Endothelial cell of umbilical vein (primary cell): ENCODE measurements at regions not wholly inside any gene's neighbourhood (a gene's known extent, or its start where the extent isn't known, plus 50 kb on each side); places are given as distances from the start of the nearest gene placed in this dataset.

Experiments
- BruUV-seq: library from RNA; stranded (reverse); fragments of 400-500 nt; replicated peaks from 2 replicates; lab custom pipeline; 2021; lab: Mats Ljungman, UMichigan
- CTCF ChIA-PET: fragments of 300-600, 350-600 bp; sonication (Branson Sonifier 250); formaldehyde crosslinking; loops from one replicate; lab custom pipeline; 2021; ENCODE audit warnings: antibody characterized with exemption, inconsistent platforms; lab: Charles Lee
- POLR2A ChIA-PET: fragments of 300-600, 350-600 bp; sonication (Branson Sonifier 250); formaldehyde crosslinking; loops from one replicate; lab custom pipeline; 2021; ENCODE audit warnings: antibody characterized with exemption, inconsistent platforms; lab: Charles Lee
- DNase-seq: peaks from one replicate; pipeline ENCODE4 v3.0.0-alpha.2; 2011; ENCODE audit warnings: low read depth, low spot score
- FAIRE-seq: peaks from 2 replicates; lab custom pipeline; 2011; peaks lifted over from hg19 to GRCh38; lab: Jason Lieb, UNC
- H2AFZ ChIP-seq: 2 replicates; pipeline ENCODE4 v1.6.0; 2012; ENCODE audit warnings: low read depth, low read length, control low read depth, inconsistent platforms
- H3K27ac ChIP-seq: 2 replicates; pipeline ENCODE4 v1.5.1; 2011; ENCODE audit warnings: low read depth, mild to moderate bottlenecking, control low read depth, low read length, moderate library complexity; ENCODE audit not compliant: insufficient read depth
- H3K27me3 ChIP-seq, 2 experiments: 2 replicates each; pipeline versions ENCODE4 v1.6.0 to v1.6.1; 2011; ENCODE audit warnings: low read length in 2 of 2, mixed read lengths in 1 of 2; ENCODE audit not compliant: control insufficient read depth in 2 of 2, insufficient read depth in 2 of 2
- H3K36me3 ChIP-seq, 2 experiments: 2 replicates in 1 of 2; 3 replicates in 1 of 2; pipeline ENCODE4 v1.5.1; 2011; ENCODE audit warnings: low read length in 2 of 2, mild to moderate bottlenecking in 1 of 2, moderate library complexity in 1 of 2; ENCODE audit not compliant: control insufficient read depth in 2 of 2, insufficient read depth in 2 of 2; ENCODE audit errors: extremely low read depth in 1 of 2
- H3K4me1 ChIP-seq: 3 replicates; pipeline ENCODE4 v1.5.1; 2011; ENCODE audit warnings: mild to moderate bottlenecking, low read length; ENCODE audit not compliant: control insufficient read depth, insufficient read depth; ENCODE audit errors: extremely low read depth
- H3K4me2 ChIP-seq: 2 replicates; pipeline ENCODE4 v1.6.1; 2011; ENCODE audit warnings: low read length, control low read depth, mixed read lengths; ENCODE audit not compliant: insufficient read depth
- H3K4me3 ChIP-seq, 3 experiments: fragments of 200-600 bp in 1 of 3; sonication (generic), shearing (Covaris generic) in 1 of 3; replicated peaks in 1 of 3; 2 replicates each; pipeline ENCODE4 v1.5.1; 2011 to 2016; ENCODE audit warnings: control low read depth in 3 of 3, low read length in 3 of 3, mild to moderate bottlenecking in 2 of 3, inconsistent platforms in 1 of 3, low read depth in 1 of 3, moderate library complexity in 1 of 3; ENCODE audit not compliant: insufficient read depth in 1 of 3
- H3K79me2 ChIP-seq: 2 replicates; pipeline ENCODE4 v1.6.0; 2012; ENCODE audit warnings: low read length, inconsistent platforms; ENCODE audit not compliant: control insufficient read depth, insufficient read depth
- H3K9ac ChIP-seq: replicated peaks from 2 replicates; pipeline ENCODE3; 2011; ENCODE audit warnings: low read length, control low read depth; ENCODE audit not compliant: insufficient read depth; ENCODE audit errors: extremely low read depth
- H3K9me1 ChIP-seq: replicated peaks from 3 replicates; pipeline ENCODE4 v1.6.0; 2011; ENCODE audit warnings: mild to moderate bottlenecking, low read length; ENCODE audit not compliant: control insufficient read depth, insufficient read depth; ENCODE audit errors: extremely low read depth
- H3K9me3 ChIP-seq: replicated peaks from 2 replicates; pipeline ENCODE4 v1.5.1; 2012; ENCODE audit warnings: low read length, inconsistent platforms; ENCODE audit not compliant: control insufficient read depth, insufficient read depth
- H4K20me1 ChIP-seq: replicated peaks from 2 replicates; pipeline ENCODE3; 2011; ENCODE audit warnings: mild to moderate bottlenecking, low read length; ENCODE audit not compliant: control insufficient read depth, insufficient read depth; ENCODE audit errors: extremely low read depth
- EZH2 ChIP-seq: IDR thresholded peaks from 2 replicates; pipeline ENCODE4 v1.6.1; 2012; ENCODE audit warnings: borderline replicate concordance, low read depth, mild to moderate bottlenecking, moderate library complexity, low read length, inconsistent platforms; ENCODE audit not compliant: severe bottlenecking
- FOS ChIP-seq: IDR thresholded peaks from 2 replicates; pipeline ENCODE4 v1.6.1; 2011; ENCODE audit warnings: mild to moderate bottlenecking, low read length, moderate library complexity, borderline replicate concordance; ENCODE audit not compliant: insufficient read depth
- GATA2 ChIP-seq: IDR thresholded peaks from 2 replicates; pipeline ENCODE4 v1.7.0; 2011; ENCODE audit warnings: low read depth, mild to moderate bottlenecking, moderate library complexity, mixed read lengths, low read length; ENCODE audit not compliant: insufficient read length, insufficient read depth
- JUN ChIP-seq: IDR thresholded peaks from 2 replicates; pipeline ENCODE4 v1.6.1; 2011; ENCODE audit warnings: borderline replicate concordance, low read depth; ENCODE audit not compliant: insufficient read length, insufficient read depth
- MYC ChIP-seq: IDR thresholded peaks from one replicate; pipeline ENCODE4 v1.6.1; 2011; ENCODE audit warnings: mild to moderate bottlenecking, low read depth, low read length
- POLR2A ChIP-seq: IDR thresholded peaks from 2 replicates; pipeline ENCODE4 v1.6.1; 2012; ENCODE audit warnings: low read depth, mild to moderate bottlenecking, control low read depth, low read length
- POLR2AphosphoS5 ChIP-seq: IDR thresholded peaks from 2 replicates; pipeline ENCODE4 v1.6.1; 2012; ENCODE audit warnings: low read depth, mild to moderate bottlenecking, control low read depth, low read length, moderate library complexity; ENCODE audit not compliant: insufficient read depth
- dilution Hi-C: fragments of 300-500 bp; cut with MboI; formaldehyde crosslinking; loops from one replicate; pipeline ENCODE4 v1.15.0; 2019; ENCODE audit warnings: low sequenced_read_pairs; ENCODE audit not compliant: extremely low pct_ligation_motif_present
- intact Hi-C: fragments of 100-400 bp; cut with micrococcal nuclease; formaldehyde crosslinking; loops from one replicate; pipeline ENCODE4 v1.10.0; 2022
- TF ChIP-seq, protein P1 (sequence below): IDR thresholded peaks from 2 replicates; pipeline ENCODE4 v1.6.1; 2011; ENCODE audit not compliant: insufficient read depth, insufficient read length
- TF ChIP-seq, protein P2 (sequence below), 2 donors: IDR thresholded peaks; 1 replicate in 1 of 2; 2 replicates in 1 of 2; pipeline ENCODE4 v1.5.1; 2011; ENCODE audit warnings: low read length in 2 of 2, mild to moderate bottlenecking in 2 of 2, moderate library complexity in 2 of 2, control low read depth in 1 of 2, inconsistent platforms in 1 of 2, low read depth in 1 of 2; ENCODE audit not compliant: insufficient read depth in 1 of 2; ENCODE audit errors: extremely low read depth in 1 of 2

DNA sequence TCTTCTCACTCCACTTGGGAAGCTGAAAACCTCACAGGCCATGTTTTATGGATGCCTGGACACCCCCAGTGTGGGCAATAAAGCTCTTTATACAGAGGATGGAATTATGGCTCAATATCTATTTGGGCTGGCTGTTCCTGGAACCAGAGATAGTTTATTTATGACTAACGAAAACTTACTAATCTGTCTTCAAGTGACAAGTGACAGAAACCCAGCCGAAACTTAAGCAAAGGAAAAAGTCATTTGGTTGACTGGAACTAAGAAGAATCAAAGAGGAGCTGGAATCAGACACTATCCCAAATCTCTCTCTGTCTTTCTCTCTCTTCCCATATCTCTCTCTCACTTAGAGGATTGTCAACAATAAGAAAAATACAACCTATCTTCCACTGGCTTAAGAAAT is 78.3 kb upstream of the CDK6 start:
- Histone ChIP-seq H3K27me3 (no peaks in the 10 kb centered on the region), H2AFZ (no peak overlapping the region), H3K9me1 (no peaks in the 10 kb centered on the region), H3K79me2 (no peaks in the 10 kb centered on the region), H3K4me1 (no peaks in the 10 kb centered on the region), H4K20me1 (no peaks in the 10 kb centered on the region), H3K9ac (no peak overlapping the region), H3K27ac (no peak overlapping the region), H3K4me3 (no peak overlapping the region), H3K9me3 (no peaks in the 10 kb centered on the region), H3K4me2 (no peak overlapping the region), H3K36me3 (no peaks in the 10 kb centered on the region)
- dilution Hi-C loops (no loop called here), intact Hi-C loops (no loop called here)
- no TSS peak for BruUV-seq
- DNase-seq, result no peak
- TF ChIP-seq POLR2A, result no peak
- TF ChIP-seq, protein P1, sequence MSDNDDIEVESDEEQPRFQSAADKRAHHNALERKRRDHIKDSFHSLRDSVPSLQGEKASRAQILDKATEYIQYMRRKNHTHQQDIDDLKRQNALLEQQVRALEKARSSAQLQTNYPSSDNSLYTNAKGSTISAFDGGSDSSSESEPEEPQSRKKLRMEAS, result no peak
- TF ChIP-seq JUN, result no peak
- no peak for TF ChIP-seq GATA2
- TF ChIP-seq FOS, result no peak
- TF ChIP-seq, protein P2, sequence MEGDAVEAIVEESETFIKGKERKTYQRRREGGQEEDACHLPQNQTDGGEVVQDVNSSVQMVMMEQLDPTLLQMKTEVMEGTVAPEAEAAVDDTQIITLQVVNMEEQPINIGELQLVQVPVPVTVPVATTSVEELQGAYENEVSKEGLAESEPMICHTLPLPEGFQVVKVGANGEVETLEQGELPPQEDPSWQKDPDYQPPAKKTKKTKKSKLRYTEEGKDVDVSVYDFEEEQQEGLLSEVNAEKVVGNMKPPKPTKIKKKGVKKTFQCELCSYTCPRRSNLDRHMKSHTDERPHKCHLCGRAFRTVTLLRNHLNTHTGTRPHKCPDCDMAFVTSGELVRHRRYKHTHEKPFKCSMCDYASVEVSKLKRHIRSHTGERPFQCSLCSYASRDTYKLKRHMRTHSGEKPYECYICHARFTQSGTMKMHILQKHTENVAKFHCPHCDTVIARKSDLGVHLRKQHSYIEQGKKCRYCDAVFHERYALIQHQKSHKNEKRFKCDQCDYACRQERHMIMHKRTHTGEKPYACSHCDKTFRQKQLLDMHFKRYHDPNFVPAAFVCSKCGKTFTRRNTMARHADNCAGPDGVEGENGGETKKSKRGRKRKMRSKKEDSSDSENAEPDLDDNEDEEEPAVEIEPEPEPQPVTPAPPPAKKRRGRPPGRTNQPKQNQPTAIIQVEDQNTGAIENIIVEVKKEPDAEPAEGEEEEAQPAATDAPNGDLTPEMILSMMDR (IDR thresholded peaks at IDR 0.05; ENCODE audit: extremely low read depth in 1 of 2, insufficient read depth in 1 of 2, low read depth in 1 of 2, low read length in 2 of 2), result no peak
- no peak for TF ChIP-seq POLR2AphosphoS5
- no peak for TF ChIP-seq EZH2
- TF ChIP-seq MYC, result no peak
- ChIA-PET CTCF (interaction anchor here (1.0 to 1.2 kb wide), 2 partner anchors 12 to 14 kb away, joined by 3 read pairs; no protein-coding TSS in a partner anchor), POLR2A (no interaction called here)
- FAIRE-seq, result no peak
